Sigmoid colon (tissue), 6 donors: ENCODE measurements at regions not wholly inside any gene's neighbourhood (a gene's known extent, or its start where the extent isn't known, plus 50 kb on each side); places are given as distances from the start of the nearest gene placed in this dataset.

Experiments used
- DNase-seq: peaks from one replicate; pipeline ENCODE4 v3.0.0-alpha.2; 2019
- H3K27ac ChIP-seq, 4 donors: fragments of 200-600 bp; sonication (generic); one replicate each; pipeline ENCODE4 v1.5.1; 2016 to 2019; ENCODE audit warnings: mild to moderate bottlenecking in 1 of 4
- H3K27me3 ChIP-seq, 3 donors: fragments of 200-600 bp; sonication (generic); one replicate each; pipeline ENCODE4 v1.5.1; 2019; ENCODE audit warnings: mild to moderate bottlenecking in 1 of 3
- H3K36me3 ChIP-seq, 4 donors: fragments of 200-600 bp; sonication (generic); one replicate each; pipeline ENCODE4 v1.5.1; 2016 to 2019
- H3K4me1 ChIP-seq, 4 donors: fragments of 200-600 bp; sonication (generic); one replicate each; pipeline ENCODE4 v1.5.1; 2017 to 2019
- H3K4me3 ChIP-seq, 4 donors: fragments of 200-600 bp; sonication (generic); one replicate each; pipeline ENCODE4 v1.5.1; 2017 to 2019; ENCODE audit warnings: mild to moderate bottlenecking in 2 of 4, moderate library complexity in 1 of 4
- H3K9me3 ChIP-seq, 4 donors: fragments of 200-600 bp in 3 of 4; sonication (generic) in 3 of 4; one replicate each; pipeline versions ENCODE4 v1.5.1 to v1.6.1; 2013 to 2019
- CTCF ChIP-seq, 4 experiments: fragments of 450-650 bp in 3 of 4; fragments of 200-600 bp in 1 of 4; IDR thresholded peaks; one replicate each; pipeline ENCODE4 v1.5.1; 2016 to 2019; ENCODE audit warnings: antibody characterized with exemption in 4 of 4, mild to moderate bottlenecking in 3 of 4, moderate library complexity in 2 of 4
- EP300 ChIP-seq, 4 donors: sonication (generic); formaldehyde crosslinking; IDR thresholded peaks; one replicate each; pipeline ENCODE4 v1.6.1; 2017; ENCODE audit warnings: antibody characterized with exemption in 4 of 4
- POLR2A ChIP-seq, 2 donors: fragments of 450-650 bp; IDR thresholded peaks; one replicate each; pipeline ENCODE4 v1.6.1; 2016; ENCODE audit warnings: antibody characterized with exemption in 2 of 2, mild to moderate bottlenecking in 2 of 2, moderate library complexity in 2 of 2
- POLR2AphosphoS5 ChIP-seq, 4 donors: sonication (generic); formaldehyde crosslinking; IDR thresholded peaks; one replicate each; pipeline ENCODE4 v1.6.1; 2017; ENCODE audit warnings: antibody characterized with exemption in 4 of 4
- WGBS, 2 donors: extraction: QIAGEN DNeasy Blood & Tissue Kit; methylation state at CpG; one replicate each; pipeline ENCODE4 v1.1.7; 2013; 5-methylcytosine and 5-hydroxymethylcytosine counted together
- intact Hi-C: fragments of 100-400 bp; cut with DNase I; formaldehyde crosslinking; loops from one replicate; pipeline ENCODE4 v1.15.1; 2023
- donor health status: healthy with polysubstance abuse.
- donor health status: healthy.

DNA sequence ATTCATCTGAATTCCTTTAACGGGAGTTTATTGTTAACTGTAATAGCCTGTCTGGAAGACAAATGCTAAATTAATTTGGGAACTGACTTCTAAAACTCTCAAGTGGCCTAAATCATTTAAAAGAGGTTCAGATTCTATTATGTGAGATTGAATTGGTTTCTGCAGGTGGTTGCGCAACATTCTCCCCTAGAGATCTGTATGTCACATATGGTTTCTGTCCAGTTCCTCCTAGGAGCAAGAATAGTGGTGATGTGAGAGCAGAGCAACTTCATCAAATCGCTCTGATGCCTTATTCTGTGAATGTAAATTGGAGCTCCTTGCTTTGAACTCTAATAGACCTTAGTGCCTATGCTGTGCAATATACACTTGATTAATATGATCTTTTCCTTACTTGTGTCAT is 144.6 kb upstream of the GPR101 start:
- Histone ChIP-seq H3K4me3 (no peak overlapping the region), H3K27ac (no peak overlapping the region), H3K27me3 (no peaks in the 10 kb centered on the region), H3K9me3 (no peaks in the 10 kb centered on the region), H3K4me1 (no peaks in the 10 kb centered on the region), H3K36me3 (no peaks in the 10 kb centered on the region)
- intact Hi-C loops, result no loop called here
- WGBS, 2 donors, result 45 to 47% methylated on average over 3 of the region's 3 CpGs
- no peak for DNase-seq
- no peak for TF ChIP-seq CTCF (IDR thresholded peaks at IDR 0.05)
- no peak for TF ChIP-seq EP300 (IDR thresholded peaks at IDR 0.05)
- TF ChIP-seq POLR2A (IDR thresholded peaks at IDR 0.05), result no peak
- no peak for TF ChIP-seq POLR2AphosphoS5 (IDR thresholded peaks at IDR 0.05)

DNA sequence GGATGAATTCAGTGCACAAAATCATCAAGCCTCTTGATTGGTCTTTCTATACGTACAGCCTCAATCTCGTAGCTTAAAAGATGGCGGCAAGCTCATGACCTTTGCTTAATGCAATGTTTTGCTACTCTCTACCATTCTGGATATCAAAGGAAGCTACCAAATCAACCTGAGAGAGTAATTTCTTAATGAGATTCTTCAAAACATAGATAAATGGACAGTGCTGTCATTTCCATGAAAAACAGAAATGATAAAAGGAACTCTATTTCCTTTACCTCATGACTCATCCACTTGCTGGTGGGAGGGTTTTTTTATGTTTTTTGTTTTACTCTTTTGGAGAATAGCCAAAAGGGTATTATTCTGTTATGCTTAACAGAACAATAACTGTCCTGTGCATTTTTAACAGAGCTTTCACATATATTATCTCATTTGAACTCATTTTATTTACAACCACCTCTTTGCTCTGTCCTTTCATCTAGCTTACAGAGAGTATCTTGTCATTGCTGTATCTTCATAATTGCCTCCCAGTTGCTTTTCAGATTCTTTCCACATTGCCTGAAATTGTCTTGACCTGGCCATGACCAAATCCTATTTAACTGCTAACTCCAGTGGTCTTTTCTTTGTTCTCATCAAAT is 138.6 kb upstream of the GPR101 start:
- Histone ChIP-seq H3K27me3 (no peaks in the 10 kb centered on the region), H3K4me3 (no peak overlapping the region), H3K4me1 (no peaks in the 10 kb centered on the region), H3K9me3 (no peaks in the 10 kb centered on the region), H3K36me3 (no peaks in the 10 kb centered on the region), H3K27ac (no peak overlapping the region)
- DNase-seq, result no peak
- intact Hi-C loops, result no loop called here
- WGBS, 2 donors, result 91 to 94% methylated on average over 3 of the region's 3 CpGs
- no peak for TF ChIP-seq POLR2AphosphoS5 (IDR thresholded peaks at IDR 0.05)
- TF ChIP-seq EP300 (IDR thresholded peaks at IDR 0.05), result no peak
- no peak for TF ChIP-seq POLR2A (IDR thresholded peaks at IDR 0.05)
- TF ChIP-seq CTCF (IDR thresholded peaks at IDR 0.05), result no peak

- TF ChIP-seq CTCF (IDR thresholded peaks at IDR 0.05) (no peak), POLR2A (IDR thresholded peaks at IDR 0.05) (no peak), EP300 (IDR thresholded peaks at IDR 0.05) (no peak), POLR2AphosphoS5 (IDR thresholded peaks at IDR 0.05) (no peak)
- intact Hi-C loops, result no loop called here
- 74 to 78% methylated on average over 1 of the region's 1 CpG for WGBS, 2 donors
- Histone ChIP-seq H3K27me3 (no peaks in the 10 kb centered on the region), H3K9me3 (no peaks in the 10 kb centered on the region), H3K27ac (no peak overlapping the region), H3K4me1 (no peaks in the 10 kb centered on the region), H3K36me3 (no peaks in the 10 kb centered on the region), H3K4me3 (no peak overlapping the region)
- DNase-seq, result no peak
Measured at GRCh38 chrX:137171626-137172025, 137.8 kb upstream of the GPR101 start.

DNA sequence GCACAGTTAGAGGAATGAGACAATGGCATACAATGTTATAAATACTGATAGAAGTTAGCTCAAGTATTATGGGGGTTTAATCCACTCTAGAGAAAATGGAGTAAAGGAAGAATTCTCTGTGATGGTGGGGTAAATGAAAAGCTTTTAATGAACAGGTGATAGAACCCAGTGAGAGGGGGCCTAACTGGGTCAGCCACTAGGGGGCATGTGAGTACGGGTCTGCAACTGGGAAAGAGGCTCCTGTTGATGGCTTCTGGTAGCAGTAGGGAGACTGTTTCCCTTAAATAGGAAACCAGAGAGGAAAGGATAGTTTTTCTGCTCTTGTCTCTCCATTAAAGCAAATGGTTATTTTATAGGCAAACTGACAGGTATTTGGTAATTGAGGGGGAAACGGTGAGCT is 132.8 kb upstream of the GPR101 start:
- intact Hi-C loops, result no loop called here

More for the DNA sequence above, 132.8 kb upstream of the GPR101 start:
- Histone ChIP-seq H3K4me1 (no peaks in the 10 kb centered on the region), H3K9me3 (no peaks in the 10 kb centered on the region), H3K36me3 (no peaks in the 10 kb centered on the region), H3K4me3 (no peak overlapping the region), H3K27ac (no peak overlapping the region), H3K27me3 (no peaks in the 10 kb centered on the region)
- TF ChIP-seq EP300 (IDR thresholded peaks at IDR 0.05) (no peak), POLR2AphosphoS5 (IDR thresholded peaks at IDR 0.05) (no peak), POLR2A (IDR thresholded peaks at IDR 0.05) (no peak), CTCF (IDR thresholded peaks at IDR 0.05) (no peak)
- no peak for DNase-seq
- 37 to 49% methylated on average over 2 of the region's 2 CpGs for WGBS, 2 donors
